Uterus (tissue), 3 donors: ENCODE measurements at regions not wholly inside any gene's neighbourhood (a gene's known extent, or its start where the extent isn't known, plus 50 kb on each side); places are given as distances from the start of the nearest gene placed in this dataset.

ENCODE experiments used
- DNase-seq, 2 donors: peaks; one replicate each; pipeline ENCODE4 v3.0.0-alpha.2; 2019 to 2020
- H3K27ac ChIP-seq, 2 donors: fragments of 200-600 bp; sonication (generic); 1 replicate in 1 of 2; 2 replicates in 1 of 2; pipeline ENCODE4 v1.5.1; 2016 to 2018
- H3K27me3 ChIP-seq, 2 donors: fragments of 200-600 bp; sonication (generic); one replicate each; pipeline ENCODE4 v1.5.1; 2018 to 2019; ENCODE audit warnings: control low read depth in 1 of 2
- H3K36me3 ChIP-seq, 2 donors: fragments of 200-600 bp; sonication (generic); one replicate each; pipeline ENCODE4 v1.5.1; 2019; ENCODE audit warnings: control low read depth in 1 of 2
- H3K4me1 ChIP-seq, 2 donors: fragments of 200-600 bp; sonication (generic); one replicate each; pipeline ENCODE4 v1.5.1; 2018 to 2019; ENCODE audit warnings: control low read depth in 1 of 2
- H3K4me3 ChIP-seq, 2 donors: fragments of 200-600 bp; sonication (generic); 1 replicate in 1 of 2; 2 replicates in 1 of 2; pipeline ENCODE4 v1.5.1; 2018 to 2019; ENCODE audit warnings: mild to moderate bottlenecking in 1 of 2
- H3K9me3 ChIP-seq, 2 donors: fragments of 200-600 bp; sonication (generic); one replicate each; pipeline ENCODE4 v1.5.1; 2019; ENCODE audit warnings: control low read depth in 1 of 2
- POLR2A ChIP-seq, 2 donors: fragments of 450-650 bp; IDR thresholded peaks; one replicate each; pipeline ENCODE4 v1.6.1; 2016; ENCODE audit warnings: antibody characterized with exemption in 2 of 2, mild to moderate bottlenecking in 1 of 2, moderate library complexity in 1 of 2
- intact Hi-C: fragments of 100-400 bp; cut with DNase I; formaldehyde crosslinking; loops from one replicate; pipeline ENCODE4 v1.15.1; 2023; ENCODE audit warnings: low total_unique reads
- TF ChIP-seq, protein P1 (sequence below), 4 experiments: fragments of 200-600 bp in 2 of 4; fragments of 450-650 bp in 2 of 4; sonication (generic) in 2 of 4; IDR thresholded peaks; one replicate each; pipeline ENCODE4 v1.5.1; 2016 to 2019; ENCODE audit warnings: antibody characterized with exemption in 4 of 4, mild to moderate bottlenecking in 2 of 4, moderate library complexity in 1 of 4
- donor health status: DM: yes; HTN: yes; CAD: no.

DNA sequence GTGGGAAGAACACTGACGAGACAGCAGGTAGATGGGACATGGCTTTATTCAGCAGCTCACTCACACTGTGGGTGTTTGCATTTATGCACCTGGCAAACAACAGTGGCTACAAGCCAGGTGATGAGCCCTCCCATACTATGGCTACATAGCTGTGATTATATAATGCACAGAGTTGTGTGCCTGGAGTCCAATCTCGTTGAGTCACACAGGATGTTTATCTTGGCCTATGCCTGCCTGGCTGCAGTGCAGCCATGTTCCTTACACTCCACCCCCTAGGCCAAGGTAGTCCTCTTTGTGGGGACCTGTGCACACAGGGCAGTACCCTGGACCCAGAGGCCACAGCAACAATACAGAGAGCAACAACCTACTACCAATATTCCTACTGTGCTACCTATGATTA lies 1643.8 kb downstream of the MRPL39 start:
- intact Hi-C loops: no loop called here
- TF ChIP-seq, protein P1, sequence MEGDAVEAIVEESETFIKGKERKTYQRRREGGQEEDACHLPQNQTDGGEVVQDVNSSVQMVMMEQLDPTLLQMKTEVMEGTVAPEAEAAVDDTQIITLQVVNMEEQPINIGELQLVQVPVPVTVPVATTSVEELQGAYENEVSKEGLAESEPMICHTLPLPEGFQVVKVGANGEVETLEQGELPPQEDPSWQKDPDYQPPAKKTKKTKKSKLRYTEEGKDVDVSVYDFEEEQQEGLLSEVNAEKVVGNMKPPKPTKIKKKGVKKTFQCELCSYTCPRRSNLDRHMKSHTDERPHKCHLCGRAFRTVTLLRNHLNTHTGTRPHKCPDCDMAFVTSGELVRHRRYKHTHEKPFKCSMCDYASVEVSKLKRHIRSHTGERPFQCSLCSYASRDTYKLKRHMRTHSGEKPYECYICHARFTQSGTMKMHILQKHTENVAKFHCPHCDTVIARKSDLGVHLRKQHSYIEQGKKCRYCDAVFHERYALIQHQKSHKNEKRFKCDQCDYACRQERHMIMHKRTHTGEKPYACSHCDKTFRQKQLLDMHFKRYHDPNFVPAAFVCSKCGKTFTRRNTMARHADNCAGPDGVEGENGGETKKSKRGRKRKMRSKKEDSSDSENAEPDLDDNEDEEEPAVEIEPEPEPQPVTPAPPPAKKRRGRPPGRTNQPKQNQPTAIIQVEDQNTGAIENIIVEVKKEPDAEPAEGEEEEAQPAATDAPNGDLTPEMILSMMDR (IDR thresholded peaks at IDR 0.05): no peak
- TF ChIP-seq POLR2A (IDR thresholded peaks at IDR 0.05): no peak

GRCh38 chr21:23960769-23961168 lies 1646.5 kb downstream of the MRPL39 start:
- peaks cover 0 to 3% of the 10 kb centered on the region in 2 donors for H3K27me3 ChIP-seq
- H3K27ac ChIP-seq: no peak overlapping the region
- no peaks in the 10 kb centered on the region for H3K9me3 ChIP-seq
- H3K4me3 ChIP-seq: no peak overlapping the region
- no peak for TF ChIP-seq POLR2A (IDR thresholded peaks at IDR 0.05)
- TF ChIP-seq, protein P1 (IDR thresholded peaks at IDR 0.05): no peak
- DNase-seq: no peak
- no peaks in the 10 kb centered on the region for H3K36me3 ChIP-seq
- intact Hi-C loops: no loop called here
- H3K4me1 ChIP-seq: no peaks in the 10 kb centered on the region

More for the DNA sequence above, 1643.8 kb downstream of the MRPL39 start:
- Histone ChIP-seq H3K27ac (no peak overlapping the region), H3K27me3 (peaks cover 0 to 3% of the 10 kb centered on the region in 2 donors), H3K4me1 (no peaks in the 10 kb centered on the region), H3K9me3 (no peaks in the 10 kb centered on the region), H3K4me3 (no peak overlapping the region), H3K36me3 (no peaks in the 10 kb centered on the region)
- no peak for DNase-seq

- Histone ChIP-seq H3K36me3 (no peaks in the 10 kb centered on the region), H3K9me3 (no peaks in the 10 kb centered on the region), H3K27me3 (peaks cover 0 to 3% of the 10 kb centered on the region in 2 donors), H3K4me3 (no peak overlapping the region), H3K27ac (no peak overlapping the region), H3K4me1 (no peaks in the 10 kb centered on the region)
- TF ChIP-seq, protein P1 (IDR thresholded peaks at IDR 0.05): no peak
- no peak for DNase-seq
- intact Hi-C loops: no loop called here
These were observed 1652.0 kb downstream of the MRPL39 start for GRCh38 chr21:23955135-23955843.

DNA sequence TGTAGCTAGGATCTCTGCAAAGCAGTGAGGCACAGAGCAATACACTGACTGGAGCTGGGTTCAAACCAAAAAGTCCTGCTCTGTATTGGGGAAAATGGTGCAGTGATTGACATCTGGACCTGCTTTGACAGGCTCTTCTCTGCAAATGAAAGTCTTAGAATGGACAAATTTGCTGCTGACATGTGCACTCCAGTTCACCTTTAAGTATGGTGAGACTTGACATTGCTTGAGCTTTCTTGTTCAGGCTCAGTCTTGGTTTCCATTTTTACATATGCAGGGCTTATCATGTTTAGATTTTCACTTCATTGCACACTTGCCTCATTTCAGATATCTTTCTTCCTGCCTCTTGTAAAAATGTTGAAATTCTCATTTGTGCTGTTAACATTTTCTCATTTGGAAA lies 1655.0 kb downstream of the MRPL39 start:
- TF ChIP-seq POLR2A (IDR thresholded peaks at IDR 0.05): no peak
- TF ChIP-seq, protein P1 (IDR thresholded peaks at IDR 0.05): no peak
- Histone ChIP-seq H3K27ac (no peak overlapping the region), H3K4me1 (no peaks in the 10 kb centered on the region), H3K9me3 (no peaks in the 10 kb centered on the region), H3K27me3 (no peaks in the 10 kb centered on the region), H3K4me3 (no peak overlapping the region), H3K36me3 (no peaks in the 10 kb centered on the region)
- DNase-seq: no peak
- intact Hi-C loops: no loop called here

DNA sequence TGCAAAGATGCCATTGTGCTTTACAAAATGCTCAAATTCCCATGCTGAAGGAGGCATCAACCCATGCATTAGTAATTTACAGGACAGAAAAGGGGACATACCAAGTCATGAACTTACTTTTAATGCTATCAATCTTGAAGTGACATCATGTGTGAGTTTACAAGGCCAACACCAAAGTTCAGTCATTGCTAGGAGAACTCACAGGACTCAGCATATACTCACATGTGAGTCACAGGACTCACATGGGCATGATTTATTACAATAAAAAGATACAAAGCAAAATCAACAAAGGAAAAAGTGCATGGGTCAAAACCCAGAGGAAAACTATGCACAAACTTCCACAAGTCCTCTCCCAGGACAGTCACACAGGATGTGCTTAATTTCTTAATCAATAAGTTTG lies 1656.0 kb downstream of the MRPL39 start:
- no peaks in the 10 kb centered on the region for H3K36me3 ChIP-seq
- H3K4me3 ChIP-seq: no peak overlapping the region
- intact Hi-C loops: no loop called here
- DNase-seq: no peak
- no peaks in the 10 kb centered on the region for H3K9me3 ChIP-seq
- H3K4me1 ChIP-seq: no peaks in the 10 kb centered on the region
- H3K27ac ChIP-seq: no peak overlapping the region
- no peak for TF ChIP-seq POLR2A (IDR thresholded peaks at IDR 0.05)
- TF ChIP-seq, protein P1 (IDR thresholded peaks at IDR 0.05): no peak
- no peaks in the 10 kb centered on the region for H3K27me3 ChIP-seq
